NCI-H748 (cell line): ENCODE measurements at regions not wholly inside any gene's neighbourhood (a gene's known extent, or its start where the extent isn't known, plus 50 kb on each side); places are given as distances from the start of the nearest gene placed in this dataset.
A peak's percentile ranks its signal among the peaks of the same experiment; 100 is the strongest.

Source experiments
- DNase-seq: peaks from one replicate; lab custom pipeline; 2025; ENCODE audit not compliant: unreplicated experiment; lab: John Stamatoyannopoulos, UW

- peak; percentile 11 for DNase-seq
These were observed 519.3 kb downstream of the ISL1 start for GRCh38 chr5:51902512-51902911.

- no peak for DNase-seq
These were observed 525.0 kb downstream of the ISL1 start for GRCh38 chr5:51908215-51908614.

GRCh38 chr5:51944500-51945125 is 561.4 kb downstream of the ISL1 start:
- no peak for DNase-seq

- DNase-seq = peak; percentile 95
These were observed 575.2 kb downstream of the ISL1 start for GRCh38 chr5:51958473-51958872.

GRCh38 chr5:51960617-51961121 is 577.4 kb downstream of the ISL1 start:
- DNase-seq = peak; percentile 78

- DNase-seq = peak; percentile 78
These were observed 577.9 kb downstream of the ISL1 start for GRCh38 chr5:51961154-51961562.

- no peak for DNase-seq
These were observed 585.5 kb downstream of the ISL1 start for GRCh38 chr5:51968756-51969155.

- no peak for DNase-seq
These were observed 591.6 kb downstream of the ISL1 start for GRCh38 chr5:51974834-51975233.

- DNase-seq = no peak
These were observed 593.8 kb downstream of the ISL1 start for GRCh38 chr5:51977014-51977413.

GRCh38 chr5:51983161-51983560 is 599.9 kb downstream of the ISL1 start:
- DNase-seq = peak; percentile 76

- DNase-seq = peak; percentile 36
These were observed 603.5 kb downstream of the ISL1 start for GRCh38 chr5:51986733-51987132.

- DNase-seq = no peak
These were observed 604.0 kb downstream of the ISL1 start for GRCh38 chr5:51987239-51987638.

GRCh38 chr5:51987669-51988209 is 604.5 kb downstream of the ISL1 start:
- DNase-seq = peak; percentile 62

GRCh38 chr5:51988634-51989033 is 605.4 kb downstream of the ISL1 start:
- peak; percentile 35 for DNase-seq

GRCh38 chr5:51990241-51990640 is 607.0 kb downstream of the ISL1 start:
- no peak for DNase-seq

- DNase-seq = peak; percentile 35
These were observed 607.5 kb downstream of the ISL1 start for GRCh38 chr5:51990661-51991180.

- no peak for DNase-seq
These were observed 608.7 kb downstream of the ISL1 start for GRCh38 chr5:51991940-51992339.

- DNase-seq = no peak
These were observed 612.6 kb downstream of the ISL1 start for GRCh38 chr5:51995773-51996306.

- DNase-seq = no peak
These were observed 613.2 kb downstream of the ISL1 start for GRCh38 chr5:51996356-51996861.

- no peak for DNase-seq
These were observed 614.3 kb downstream of the ISL1 start for GRCh38 chr5:51997500-51997899.

GRCh38 chr5:51997949-51998348 is 614.7 kb downstream of the ISL1 start:
- peak; percentile 98 for DNase-seq

- DNase-seq = peak; percentile 88
These were observed 624.1 kb downstream of the ISL1 start for GRCh38 chr5:52007230-52007858.
